ENCODE measurements at regions not wholly inside any gene's neighbourhood (a gene's known extent, or its start where the extent isn't known, plus 50 kb on each side); places are given as distances from the start of the nearest gene placed in this dataset.

DNA sequence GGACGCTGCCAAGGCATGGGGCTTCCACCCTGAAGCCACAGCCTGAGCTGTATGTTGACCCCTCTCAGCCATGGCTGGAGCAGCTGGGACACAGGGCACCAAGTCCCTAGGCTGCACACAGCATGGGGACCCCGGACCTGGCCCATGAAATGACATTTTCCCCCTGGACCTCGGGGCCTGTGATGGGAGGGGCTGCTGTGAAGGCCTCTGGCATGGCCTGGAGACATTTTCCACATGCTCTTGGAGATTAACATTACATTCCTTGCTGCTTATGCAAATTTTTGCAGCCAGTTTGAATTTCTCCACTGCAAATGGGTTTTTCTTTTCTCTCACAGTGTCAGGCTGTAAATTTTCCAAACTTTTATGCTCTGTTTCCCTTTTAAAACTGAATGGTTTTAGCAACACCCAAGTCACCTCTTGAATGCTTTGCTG is 463.6 kb downstream of the ZWINT start:
- peaks cover 2% of the 10 kb centered on the region for H3K9me3 Mint-ChIP-seq (ENCODE audit: unreplicated experiment)
- DNase-seq (ENCODE audit: low read depth) (no peak), FAIRE-seq (no peak)
- H3K27me3 ChIP-seq (ENCODE audit: insufficient read depth, low read length) = no peaks in the 10 kb centered on the region
- no peaks in the 10 kb centered on the region for H3K36me3 ChIP-seq (ENCODE audit: insufficient read depth, low read length)
- no peaks in the 10 kb centered on the region for H3K79me2 ChIP-seq (ENCODE audit: insufficient read depth, low read length)
- H3K4me3 ChIP-seq (ENCODE audit: insufficient read depth, low read depth, low read length) = no peak overlapping the region
- H3K27me3 Mint-ChIP-seq (ENCODE audit: low read depth, unreplicated experiment) = no peaks in the 10 kb centered on the region
- H3K9ac ChIP-seq (ENCODE audit: low read length) = no peak overlapping the region
- no peaks in the 10 kb centered on the region for H3K4me1 Mint-ChIP-seq (ENCODE audit: low read depth, unreplicated experiment)
- TF ChIP-seq EZH2 (IDR thresholded peaks at IDR 0.05; ENCODE audit: insufficient read depth, low read length) = no peak
- TF ChIP-seq, protein P1, sequence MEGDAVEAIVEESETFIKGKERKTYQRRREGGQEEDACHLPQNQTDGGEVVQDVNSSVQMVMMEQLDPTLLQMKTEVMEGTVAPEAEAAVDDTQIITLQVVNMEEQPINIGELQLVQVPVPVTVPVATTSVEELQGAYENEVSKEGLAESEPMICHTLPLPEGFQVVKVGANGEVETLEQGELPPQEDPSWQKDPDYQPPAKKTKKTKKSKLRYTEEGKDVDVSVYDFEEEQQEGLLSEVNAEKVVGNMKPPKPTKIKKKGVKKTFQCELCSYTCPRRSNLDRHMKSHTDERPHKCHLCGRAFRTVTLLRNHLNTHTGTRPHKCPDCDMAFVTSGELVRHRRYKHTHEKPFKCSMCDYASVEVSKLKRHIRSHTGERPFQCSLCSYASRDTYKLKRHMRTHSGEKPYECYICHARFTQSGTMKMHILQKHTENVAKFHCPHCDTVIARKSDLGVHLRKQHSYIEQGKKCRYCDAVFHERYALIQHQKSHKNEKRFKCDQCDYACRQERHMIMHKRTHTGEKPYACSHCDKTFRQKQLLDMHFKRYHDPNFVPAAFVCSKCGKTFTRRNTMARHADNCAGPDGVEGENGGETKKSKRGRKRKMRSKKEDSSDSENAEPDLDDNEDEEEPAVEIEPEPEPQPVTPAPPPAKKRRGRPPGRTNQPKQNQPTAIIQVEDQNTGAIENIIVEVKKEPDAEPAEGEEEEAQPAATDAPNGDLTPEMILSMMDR (IDR thresholded peaks at IDR 0.05; ENCODE audit: insufficient read depth, low read depth, low read length) = no peak
- no peak overlapping the region for H3K27ac ChIP-seq (ENCODE audit: low read depth, low read length)
- H2AFZ ChIP-seq (ENCODE audit: low read depth, low read length) = no peak overlapping the region
- H3K27ac Mint-ChIP-seq (ENCODE audit: unreplicated experiment) = no peak overlapping the region
- no peaks in the 10 kb centered on the region for H4K20me1 ChIP-seq (ENCODE audit: insufficient read depth, low read length)
- H3K36me3 Mint-ChIP-seq (ENCODE audit: low read depth, unreplicated experiment) = no peaks in the 10 kb centered on the region
- H3K4me1 ChIP-seq (ENCODE audit: insufficient read depth, low read length) = no peaks in the 10 kb centered on the region
- no peaks in the 10 kb centered on the region for H3K9me3 ChIP-seq (ENCODE audit: insufficient read depth, low read depth, low read length)
- no peak overlapping the region for H3K4me2 ChIP-seq (ENCODE audit: low read length)
- H3K4me3 Mint-ChIP-seq (ENCODE audit: unreplicated experiment) = no peak overlapping the region

DNA sequence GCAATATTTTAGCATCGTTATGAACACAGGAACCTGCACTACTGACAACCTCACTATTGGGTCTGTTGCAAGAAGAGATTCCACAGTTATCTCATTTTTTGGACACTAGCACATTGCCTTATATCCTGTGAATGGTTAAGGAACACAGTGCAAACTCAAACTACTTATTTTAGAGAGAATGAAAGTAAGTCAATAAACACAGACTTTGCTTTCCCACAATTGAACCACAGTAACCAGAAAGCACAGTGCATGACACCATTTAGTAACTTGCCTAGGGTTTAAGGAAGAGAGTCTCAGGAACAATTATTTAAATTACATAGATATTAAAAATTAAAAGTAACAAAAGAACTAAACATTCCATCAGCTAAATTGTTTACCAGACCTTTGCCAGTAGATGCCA is 468.8 kb downstream of the ZWINT start:
- H3K27ac Mint-ChIP-seq (ENCODE audit: unreplicated experiment) = no peak overlapping the region
- Histone ChIP-seq H3K4me1 (ENCODE audit: insufficient read depth, low read length) (no peaks in the 10 kb centered on the region), H3K4me3 (ENCODE audit: insufficient read depth, low read depth, low read length) (no peak overlapping the region), H3K27ac (ENCODE audit: low read depth, low read length) (no peak overlapping the region), H3K79me2 (ENCODE audit: insufficient read depth, low read length) (no peaks in the 10 kb centered on the region), H3K36me3 (ENCODE audit: insufficient read depth, low read length) (no peaks in the 10 kb centered on the region), H4K20me1 (ENCODE audit: insufficient read depth, low read length) (no peaks in the 10 kb centered on the region), H3K4me2 (ENCODE audit: low read length) (no peak overlapping the region), H3K27me3 (ENCODE audit: insufficient read depth, low read length) (no peaks in the 10 kb centered on the region), H3K9me3 (ENCODE audit: insufficient read depth, low read depth, low read length) (no peaks in the 10 kb centered on the region), H3K9ac (ENCODE audit: low read length) (no peak overlapping the region), H2AFZ (ENCODE audit: low read depth, low read length) (no peak overlapping the region)
- no peak for FAIRE-seq
- no peaks in the 10 kb centered on the region for H3K36me3 Mint-ChIP-seq (ENCODE audit: low read depth, unreplicated experiment)
- H3K4me1 Mint-ChIP-seq (ENCODE audit: low read depth, unreplicated experiment) = no peaks in the 10 kb centered on the region
- no peaks in the 10 kb centered on the region for H3K9me3 Mint-ChIP-seq (ENCODE audit: unreplicated experiment)
- TF ChIP-seq, protein P1 (IDR thresholded peaks at IDR 0.05; ENCODE audit: insufficient read depth, low read depth, low read length) = no peak
- no peak for TF ChIP-seq EZH2 (IDR thresholded peaks at IDR 0.05; ENCODE audit: insufficient read depth, low read length)
- no peak overlapping the region for H3K4me3 Mint-ChIP-seq (ENCODE audit: unreplicated experiment)
- no peak for DNase-seq (ENCODE audit: low read depth)
- no peaks in the 10 kb centered on the region for H3K27me3 Mint-ChIP-seq (ENCODE audit: low read depth, unreplicated experiment)

DNA sequence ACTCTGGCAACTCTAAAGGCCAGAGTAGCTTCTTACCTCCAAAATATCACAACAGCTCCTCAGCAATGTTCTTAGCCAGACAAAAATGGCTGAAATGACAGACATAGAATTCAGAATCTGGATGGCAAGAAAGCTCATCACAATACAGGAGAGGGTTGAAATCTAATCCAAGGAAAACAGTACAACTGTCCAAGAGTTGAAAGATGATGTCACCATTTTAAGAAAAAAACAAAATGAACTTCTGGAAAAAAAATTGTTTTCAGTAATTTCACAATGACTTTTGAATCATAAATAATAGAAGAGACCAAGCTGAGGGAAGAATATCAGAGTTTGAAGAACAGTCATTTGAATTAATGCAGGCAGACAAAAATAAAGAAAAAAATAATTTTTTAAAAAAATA is 479.5 kb downstream of the ZWINT start:
- H3K36me3 Mint-ChIP-seq (ENCODE audit: low read depth, unreplicated experiment) = no peaks in the 10 kb centered on the region
- Histone ChIP-seq H2AFZ (ENCODE audit: low read depth, low read length) (no peak overlapping the region), H3K36me3 (ENCODE audit: insufficient read depth, low read length) (no peaks in the 10 kb centered on the region), H3K79me2 (ENCODE audit: insufficient read depth, low read length) (no peaks in the 10 kb centered on the region), H4K20me1 (ENCODE audit: insufficient read depth, low read length) (no peaks in the 10 kb centered on the region), H3K4me1 (ENCODE audit: insufficient read depth, low read length) (no peaks in the 10 kb centered on the region), H3K9ac (ENCODE audit: low read length) (no peak overlapping the region), H3K27me3 (ENCODE audit: insufficient read depth, low read length) (no peaks in the 10 kb centered on the region), H3K9me3 (ENCODE audit: insufficient read depth, low read depth, low read length) (no peaks in the 10 kb centered on the region), H3K27ac (ENCODE audit: low read depth, low read length) (no peak overlapping the region), H3K4me2 (ENCODE audit: low read length) (no peak overlapping the region), H3K4me3 (ENCODE audit: insufficient read depth, low read depth, low read length) (no peak overlapping the region)
- H3K27ac Mint-ChIP-seq (ENCODE audit: unreplicated experiment) = no peak overlapping the region
- no peaks in the 10 kb centered on the region for H3K27me3 Mint-ChIP-seq (ENCODE audit: low read depth, unreplicated experiment)
- no peak overlapping the region for H3K4me3 Mint-ChIP-seq (ENCODE audit: unreplicated experiment)
- TF ChIP-seq, protein P1 (IDR thresholded peaks at IDR 0.05; ENCODE audit: insufficient read depth, low read depth, low read length) = no peak
- no peak for TF ChIP-seq EZH2 (IDR thresholded peaks at IDR 0.05; ENCODE audit: insufficient read depth, low read length)
- FAIRE-seq (no peak), DNase-seq (ENCODE audit: low read depth) (no peak)
- no peaks in the 10 kb centered on the region for H3K9me3 Mint-ChIP-seq (ENCODE audit: unreplicated experiment)
- no peaks in the 10 kb centered on the region for H3K4me1 Mint-ChIP-seq (ENCODE audit: low read depth, unreplicated experiment)

Measured in astrocyte (in vitro differentiated cells and primary cell).